ENCODE measurements at regions not wholly inside any gene's neighbourhood (a gene's known extent, or its start where the extent isn't known, plus 50 kb on each side); places are given as distances from the start of the nearest gene placed in this dataset.

- H4K20me1 ChIP-seq (ENCODE audit: insufficient read depth) = no peaks in the 10 kb centered on the region
- RAD21 ChIA-PET (ENCODE audit: low non-redundant PET in 1 of 2, low total read pairs in 2 of 2, uncharacterized antibody in 2 of 2, unreplicated experiment in 2 of 2) = no interaction called here
- no peaks in the 10 kb centered on the region for H3K9me2 ChIP-seq (ENCODE audit: insufficient read depth)
- H3K4me2 ChIP-seq (ENCODE audit: low read length) = no peak overlapping the region
- H3K4me3 ChIP-seq (replicated peaks in 1 of 2; ENCODE audit: low read depth in 1 of 2, low read length in 2 of 2) = no peak overlapping the region
- intact Hi-C loops (cut with micrococcal nuclease) = no loop called here
- H3K4me1 ChIP-seq (ENCODE audit: control insufficient read depth in 1 of 2, insufficient read depth in 2 of 2, low read length in 2 of 2) = no peaks in the 10 kb centered on the region
- BruUV-seq (replicated peaks) = no TSS peak
- H3K9ac ChIP-seq (ENCODE audit: low read length) = no peak overlapping the region
- H3K27me3 ChIP-seq (ENCODE audit: insufficient read depth, low read length) = no peaks in the 10 kb centered on the region
- ATAC-seq (no peak), DNase-seq (ENCODE audit: low read depth, low spot score) (no peak)
- H3K79me2 ChIP-seq (ENCODE audit: insufficient read depth, low read length) = no peaks in the 10 kb centered on the region
- POLR2A ChIA-PET = no interaction called here
- H3K9me3 ChIP-seq (ENCODE audit: control insufficient read depth in 1 of 2, insufficient read depth in 1 of 2, low read depth in 1 of 2, low read length in 2 of 2) = peaks cover 11 to 13% of the 10 kb centered on the region in 2 experiments; a peak in 2 of 4 replicates
- TF ChIP-seq SRF (IDR thresholded peaks at IDR 0.05; ENCODE audit: low read depth) (no peak), TCF7L2 (IDR thresholded peaks at IDR 0.05; ENCODE audit: borderline replicate concordance, extremely low read depth, insufficient read depth, insufficient read length) (no peak), POLR2A (IDR thresholded peaks at IDR 0.05; ENCODE audit: borderline replicate concordance, extremely low read depth, insufficient read depth, insufficient read length) (no peak), CTCF (IDR thresholded peaks at IDR 0.05 in 2 of 3, conservative IDR thresholded peaks at IDR 0.05 in 1 of 3; ENCODE audit: borderline replicate concordance in 1 of 3, insufficient read depth in 1 of 3, low read depth in 2 of 3, low read length in 2 of 3) (no peak), YY1 (IDR thresholded peaks at IDR 0.05; ENCODE audit: extremely low read depth, insufficient replicate concordance, low read depth, low read length) (no peak), RAD21 (IDR thresholded peaks at IDR 0.05; ENCODE audit: low read depth) (no peak), FOSL1 (IDR thresholded peaks at IDR 0.05; ENCODE audit: low read depth) (no peak)
- no peak overlapping the region for H2AFZ ChIP-seq (ENCODE audit: low read depth, low read length, poor library complexity, severe bottlenecking)
- H3K36me3 ChIP-seq (ENCODE audit: control insufficient read depth in 1 of 2, insufficient read depth in 2 of 2, low read length in 2 of 2) = no peaks in the 10 kb centered on the region
- no peak overlapping the region for H3K27ac ChIP-seq (ENCODE audit: low read depth, low read length)
- CTCF ChIA-PET = no interaction called here
These were observed 669.3 kb downstream of the TOX3 start for GRCh38 chr16:51877686-51878085.

- intact Hi-C loops (cut with micrococcal nuclease) = no loop called here
- no peak for TF ChIP-seq ELF1 (IDR thresholded peaks at IDR 0.05; ENCODE audit: borderline replicate concordance, low read depth)
- TF ChIP-seq POLR2A (IDR thresholded peaks at IDR 0.05; ENCODE audit: borderline replicate concordance, extremely low read depth, insufficient read depth, insufficient read length) = no peak
- no peak for TF ChIP-seq REST (IDR thresholded peaks at IDR 0.05; ENCODE audit: low read depth)
- TF ChIP-seq FOSL1 (IDR thresholded peaks at IDR 0.05; ENCODE audit: low read depth) = no peak
- no peak for TF ChIP-seq EGR1 (IDR thresholded peaks at IDR 0.05; ENCODE audit: low read depth)
- no peak for TF ChIP-seq ATF3 (IDR thresholded peaks at IDR 0.05)
- no peak for TF ChIP-seq ZFX (IDR thresholded peaks at IDR 0.05)
- TF ChIP-seq MAX (IDR thresholded peaks at IDR 0.05) = no peak
- no peak for TF ChIP-seq ZNF274 (IDR thresholded peaks at IDR 0.05; ENCODE audit: low read depth, low read length)
- TF ChIP-seq TCF7L2 (IDR thresholded peaks at IDR 0.05; ENCODE audit: borderline replicate concordance, extremely low read depth, insufficient read depth, insufficient read length) = no peak
- no peak for TF ChIP-seq JUND (IDR thresholded peaks at IDR 0.05)
- no peak for TF ChIP-seq SP1 (IDR thresholded peaks at IDR 0.05; ENCODE audit: low read depth)
These were observed 670.0 kb downstream of the TOX3 start for GRCh38 chr16:51876934-51877333.

More at GRCh38 chr16:51876934-51877333, 670.0 kb downstream of the TOX3 start:
- no peak overlapping the region for H3K27ac ChIP-seq (ENCODE audit: low read depth, low read length)
- no peaks in the 10 kb centered on the region for H3K4me1 ChIP-seq (ENCODE audit: control insufficient read depth in 1 of 2, insufficient read depth in 2 of 2, low read length in 2 of 2)
- BruUV-seq (replicated peaks) = no TSS peak
- ATAC-seq (no peak), DNase-seq (ENCODE audit: low read depth, low spot score) (no peak)
- no peaks in the 10 kb centered on the region for H3K36me3 ChIP-seq (ENCODE audit: control insufficient read depth in 1 of 2, insufficient read depth in 2 of 2, low read length in 2 of 2)
- H3K4me2 ChIP-seq (ENCODE audit: low read length) = no peak overlapping the region
- POLR2A ChIA-PET = no interaction called here
- H3K79me2 ChIP-seq (ENCODE audit: insufficient read depth, low read length) = no peaks in the 10 kb centered on the region
- no peak overlapping the region for H3K4me3 ChIP-seq (replicated peaks in 1 of 2; ENCODE audit: low read depth in 1 of 2, low read length in 2 of 2)
- H4K20me1 ChIP-seq (ENCODE audit: insufficient read depth) = no peaks in the 10 kb centered on the region
- no peak overlapping the region for H2AFZ ChIP-seq (ENCODE audit: low read depth, low read length, poor library complexity, severe bottlenecking)
- RAD21 ChIA-PET (ENCODE audit: low non-redundant PET in 1 of 2, low total read pairs in 2 of 2, uncharacterized antibody in 2 of 2, unreplicated experiment in 2 of 2) = no interaction called here
- CTCF ChIA-PET = no interaction called here
- no peaks in the 10 kb centered on the region for H3K9me2 ChIP-seq (ENCODE audit: insufficient read depth)
- no peaks in the 10 kb centered on the region for H3K27me3 ChIP-seq (ENCODE audit: insufficient read depth, low read length)
- no peak overlapping the region for H3K9ac ChIP-seq (ENCODE audit: low read length)
- peaks cover 7 to 11% of the 10 kb centered on the region in 2 experiments; a peak in 2 of 4 replicates for H3K9me3 ChIP-seq (ENCODE audit: control insufficient read depth in 1 of 2, insufficient read depth in 1 of 2, low read depth in 1 of 2, low read length in 2 of 2)
